SKM-1 (cell line): ENCODE measurements at regions not wholly inside any gene's neighbourhood (a gene's known extent, or its start where the extent isn't known, plus 50 kb on each side); places are given as distances from the start of the nearest gene placed in this dataset.

Source experiments
- DNase-seq: peaks from one replicate; lab custom pipeline; 2025; ENCODE audit not compliant: unreplicated experiment; lab: John Stamatoyannopoulos, UW

- no peak for DNase-seq
Observed at GRCh38 chr16:6615636-6616035, 717.0 kb upstream of the RBFOX1 start.

- DNase-seq, result no peak
Observed at GRCh38 chr16:6611535-6611934, 721.1 kb upstream of the RBFOX1 start.

- DNase-seq, result no peak
Observed at GRCh38 chr16:6605490-6605889, 727.2 kb upstream of the RBFOX1 start.

- DNase-seq, result no peak
Observed at GRCh38 chr16:6603780-6604325, 728.8 kb upstream of the RBFOX1 start.

- no peak for DNase-seq
Observed at GRCh38 chr16:6602405-6602804, 730.2 kb upstream of the RBFOX1 start.

- no peak for DNase-seq
Observed at GRCh38 chr16:6600167-6600566, 732.5 kb upstream of the RBFOX1 start.

- no peak for DNase-seq
Observed at GRCh38 chr16:6593799-6594198, 738.8 kb upstream of the RBFOX1 start.

- no peak for DNase-seq
Observed at GRCh38 chr16:6576606-6577005, 756.0 kb upstream of the RBFOX1 start.

GRCh38 chr16:6576113-6576512 lies 756.5 kb upstream of the RBFOX1 start:
- DNase-seq, result no peak

GRCh38 chr16:6574146-6574545 lies 758.5 kb upstream of the RBFOX1 start:
- no peak for DNase-seq

- DNase-seq, result no peak
Observed at GRCh38 chr16:6573577-6573976, 759.1 kb upstream of the RBFOX1 start.

GRCh38 chr16:6571044-6571443 lies 761.6 kb upstream of the RBFOX1 start:
- DNase-seq, result no peak

GRCh38 chr16:6570530-6570929 lies 762.1 kb upstream of the RBFOX1 start:
- no peak for DNase-seq

- DNase-seq, result no peak
Observed at GRCh38 chr16:6562986-6563385, 769.7 kb upstream of the RBFOX1 start.

GRCh38 chr16:6560306-6561100 lies 772.1 kb upstream of the RBFOX1 start:
- DNase-seq, result no peak

- no peak for DNase-seq
Observed at GRCh38 chr16:6558661-6559060, 774.0 kb upstream of the RBFOX1 start.

GRCh38 chr16:6558126-6558525 lies 774.5 kb upstream of the RBFOX1 start:
- no peak for DNase-seq

GRCh38 chr16:6557353-6558023 lies 775.2 kb upstream of the RBFOX1 start:
- no peak for DNase-seq

GRCh38 chr16:6549415-6549814 lies 783.2 kb upstream of the RBFOX1 start:
- DNase-seq, result no peak

- DNase-seq, result no peak
Observed at GRCh38 chr16:6548507-6548906, 784.1 kb upstream of the RBFOX1 start.

- no peak for DNase-seq
Observed at GRCh38 chr16:6547131-6547530, 785.5 kb upstream of the RBFOX1 start.

GRCh38 chr16:6545329-6545728 lies 787.3 kb upstream of the RBFOX1 start:
- no peak for DNase-seq
